OCI-LY1 (cell line): ENCODE measurements at regions not wholly inside any gene's neighbourhood (a gene's known extent, or its start where the extent isn't known, plus 50 kb on each side); places are given as distances from the start of the nearest gene placed in this dataset.

Experiments used
- H2AFZ ChIP-seq: fragments of 200-600 bp; sonication (generic), shearing (Covaris generic); 2 replicates; pipeline ENCODE4 v1.6.0; 2014; ENCODE audit warnings: antibody characterized with exemption, mild to moderate bottlenecking, low read length
- H3F3A ChIP-seq: fragments of 200-600 bp; sonication (generic), shearing (Covaris generic); 2 replicates; pipeline ENCODE4 v1.6.0; 2014; ENCODE audit warnings: mild to moderate bottlenecking, antibody characterized with exemption, low read length, moderate library complexity; ENCODE audit not compliant: insufficient read depth
- H3K27ac ChIP-seq: fragments of 200-600 bp; sonication (generic); 2 replicates; pipeline ENCODE4 v1.5.1; 2014; ENCODE audit warnings: low read length, mixed run types, mild to moderate bottlenecking, low read depth; ENCODE audit not compliant: poor library complexity, severe bottlenecking
- H3K27me3 ChIP-seq: fragments of 200-600 bp; sonication (generic); 2 replicates; pipeline ENCODE4 v1.6.0; 2014; ENCODE audit warnings: antibody characterized with exemption, mild to moderate bottlenecking, low read length, moderate library complexity; ENCODE audit not compliant: insufficient read depth
- H3K36me3 ChIP-seq: fragments of 200-600 bp; sonication (generic); 2 replicates; pipeline ENCODE4 v1.6.1; 2014; ENCODE audit warnings: mild to moderate bottlenecking, antibody characterized with exemption, low read length, moderate library complexity, mixed read lengths; ENCODE audit not compliant: insufficient read depth
- H3K4me1 ChIP-seq: fragments of 200-600 bp; sonication (generic); 2 replicates; pipeline ENCODE4 v1.5.1; 2014; ENCODE audit warnings: mild to moderate bottlenecking, low read length, moderate library complexity; ENCODE audit not compliant: insufficient read depth, severe bottlenecking
- H3K4me2 ChIP-seq: fragments of 200-600 bp; sonication (generic), shearing (Covaris generic); 2 replicates; pipeline ENCODE4 v1.6.1; 2014; ENCODE audit warnings: low read length
- H3K4me3 ChIP-seq: fragments of 200-600 bp; sonication (generic); 2 replicates; pipeline ENCODE4 v1.5.1; 2014; ENCODE audit warnings: low read length, low read depth, mild to moderate bottlenecking, mixed read lengths; ENCODE audit not compliant: poor library complexity, severe bottlenecking
- H3K79me2 ChIP-seq: fragments of 200-600 bp; shearing (Covaris generic); 2 replicates; pipeline ENCODE4 v1.6.1; 2016; ENCODE audit warnings: mixed run types, low read length, mixed read lengths; ENCODE audit not compliant: insufficient read depth
- H3K9ac ChIP-seq: fragments of 200-600 bp; sonication (generic), shearing (Covaris generic); 2 replicates; pipeline ENCODE4 v1.6.1; 2014; ENCODE audit warnings: mild to moderate bottlenecking, low read length, mixed read lengths
- H3K9me2 ChIP-seq: fragments of 200-600 bp; sonication (generic), shearing (Covaris generic); 2 replicates; pipeline ENCODE4 v1.6.1; 2014; ENCODE audit warnings: low read depth, mild to moderate bottlenecking, low read length, mixed read lengths
- H3K9me3 ChIP-seq: fragments of 200-600 bp; shearing (Covaris generic); 2 replicates; pipeline ENCODE4 v1.6.1; 2014; ENCODE audit warnings: low read length, mixed read lengths
- H4K20me1 ChIP-seq: fragments of 200-600 bp; sonication (generic), shearing (Covaris generic); 2 replicates; pipeline ENCODE4 v1.6.0; 2016; ENCODE audit warnings: mild to moderate bottlenecking, low read length; ENCODE audit not compliant: insufficient read depth
- CTCF ChIP-seq: fragments of 200-600 bp; sonication (generic), shearing (Covaris generic); IDR thresholded peaks from 2 replicates; pipeline ENCODE4 v1.5.1; 2017; ENCODE audit warnings: mild to moderate bottlenecking, antibody characterized with exemption, low read length, moderate library complexity, mixed read lengths
- EZH2 ChIP-seq: fragments of 200-600 bp; sonication (generic), shearing (Covaris generic); IDR thresholded peaks from 2 replicates; pipeline ENCODE4 v1.8.0; 2017; ENCODE audit warnings: borderline replicate concordance, mixed run types, mild to moderate bottlenecking, antibody characterized with exemption, low read length, moderate library complexity, mixed read lengths

DNA sequence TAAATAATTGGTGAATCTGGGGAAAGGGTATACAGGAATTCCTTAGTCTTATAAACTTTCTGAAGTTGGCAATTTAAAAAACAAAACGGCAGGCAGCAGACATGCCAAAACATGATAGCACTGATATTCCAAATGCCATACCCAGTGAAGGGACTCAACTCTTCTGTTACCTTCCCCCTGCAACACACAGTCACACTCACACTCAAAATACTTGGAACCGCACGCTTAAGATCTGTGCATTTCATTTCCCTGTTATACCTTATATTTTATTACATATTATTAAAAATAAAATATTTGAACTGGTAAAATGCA is 123.4 kb downstream of the ZFP36L2 start:
- Histone ChIP-seq H3K9me2 (no peaks in the 10 kb centered on the region), H3K9me3 (no peaks in the 10 kb centered on the region), H2AFZ (no peak overlapping the region), H3K4me2 (no peak overlapping the region), H3K4me1 (peaks cover 15% of the 10 kb centered on the region), H3K79me2 (no peaks in the 10 kb centered on the region), H3K9ac (no peak overlapping the region), H3K27me3 (peaks cover 16% of the 10 kb centered on the region; the same call in 1 of the 2 replicates), H3K27ac (no peak overlapping the region), H3F3A (no peaks in the 10 kb centered on the region), H3K4me3 (no peak overlapping the region), H3K36me3 (no peaks in the 10 kb centered on the region; the same call in 1 of the 2 replicates), H4K20me1 (no peaks in the 10 kb centered on the region)
- no peak for TF ChIP-seq CTCF
- TF ChIP-seq EZH2: no peak

DNA sequence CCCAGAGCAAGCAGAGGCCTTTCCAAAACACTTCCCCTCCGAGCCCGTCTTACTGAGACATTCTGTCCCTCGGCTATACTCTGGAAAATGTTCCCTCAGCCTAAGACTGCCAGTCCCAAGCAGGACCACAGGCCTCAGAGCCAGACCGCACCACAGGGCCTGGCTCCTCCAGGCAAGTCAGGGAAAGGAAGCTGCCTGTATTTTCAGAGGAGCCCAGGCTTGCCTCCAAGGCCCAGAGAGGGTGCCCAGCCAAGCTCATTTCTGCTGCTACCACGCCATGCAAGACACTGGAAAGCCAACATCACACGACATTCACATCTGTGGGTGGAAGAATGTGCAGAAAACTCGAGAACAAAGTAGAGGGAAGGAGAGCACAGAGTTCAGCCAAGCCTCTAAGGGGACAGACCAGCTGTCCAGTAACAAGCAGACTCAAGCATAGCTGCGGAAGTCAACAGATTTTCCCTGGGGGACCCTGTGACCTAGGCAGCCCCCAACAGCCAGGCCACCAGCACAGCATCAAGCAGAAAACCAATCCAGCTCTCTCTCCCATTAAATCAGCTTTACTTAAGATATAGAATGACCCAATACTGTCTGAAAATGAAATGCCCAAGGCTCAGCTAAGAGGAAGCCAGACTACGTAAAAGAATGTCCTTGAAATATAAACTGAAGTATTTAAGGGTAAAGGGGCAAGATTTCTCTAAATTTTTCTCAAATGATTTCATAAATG is 123.9 kb downstream of the ZFP36L2 start:
- Histone ChIP-seq H3K4me3 (no peak overlapping the region), H3F3A (no peaks in the 10 kb centered on the region), H3K27ac (no peak overlapping the region), H3K4me1 (peaks cover 15% of the 10 kb centered on the region), H4K20me1 (no peaks in the 10 kb centered on the region), H3K9me3 (no peaks in the 10 kb centered on the region), H3K9ac (no peak overlapping the region), H3K9me2 (no peaks in the 10 kb centered on the region), H3K27me3 (peaks cover 16% of the 10 kb centered on the region; the same call in 1 of the 2 replicates), H2AFZ (no peak overlapping the region), H3K79me2 (no peaks in the 10 kb centered on the region), H3K4me2 (no peak overlapping the region), H3K36me3 (no peaks in the 10 kb centered on the region; the same call in 1 of the 2 replicates)
- TF ChIP-seq CTCF (no peak), EZH2 (no peak)

DNA sequence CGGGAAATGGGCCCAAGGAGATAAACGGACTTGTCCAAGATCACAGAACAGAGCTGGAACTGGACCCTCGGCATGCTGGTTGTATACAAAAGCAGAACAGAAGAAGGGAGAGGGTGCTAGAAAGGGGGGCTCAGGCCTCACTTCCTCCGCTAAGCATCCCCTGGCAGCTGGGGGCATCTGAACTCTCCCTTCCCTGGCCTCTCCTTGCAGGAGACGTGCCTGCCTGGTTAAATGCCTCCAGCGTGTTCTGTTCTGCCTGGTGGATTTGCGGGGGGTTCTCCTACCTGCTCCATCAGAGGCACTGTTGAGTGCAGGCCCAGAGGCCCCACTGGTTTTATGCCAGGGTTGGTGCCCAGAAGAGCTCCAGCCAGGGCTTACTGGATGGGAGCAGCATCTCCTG is 124.7 kb downstream of the ZFP36L2 start:
- Histone ChIP-seq H2AFZ (no peak overlapping the region), H3F3A (no peaks in the 10 kb centered on the region), H3K4me3 (no peak overlapping the region), H3K4me1 (peaks cover 10% of the 10 kb centered on the region), H3K79me2 (no peaks in the 10 kb centered on the region), H4K20me1 (no peaks in the 10 kb centered on the region), H3K9me2 (no peaks in the 10 kb centered on the region), H3K9me3 (no peaks in the 10 kb centered on the region), H3K4me2 (no peak overlapping the region), H3K36me3 (no peaks in the 10 kb centered on the region; the same call in 1 of the 2 replicates), H3K27me3 (peaks cover 16% of the 10 kb centered on the region; the same call in 1 of the 2 replicates), H3K9ac (no peak overlapping the region), H3K27ac (no peak overlapping the region)
- TF ChIP-seq CTCF: no peak
- no peak for TF ChIP-seq EZH2
